ENCODE measurements at regions not wholly inside any gene's neighbourhood (a gene's known extent, or its start where the extent isn't known, plus 50 kb on each side); places are given as distances from the start of the nearest gene placed in this dataset.
"Not testable (repeated sequence)": the region's sequence is repeated elsewhere in the genome, so short reads cannot be mapped to it uniquely, and the experiment has no call there.

DNA sequence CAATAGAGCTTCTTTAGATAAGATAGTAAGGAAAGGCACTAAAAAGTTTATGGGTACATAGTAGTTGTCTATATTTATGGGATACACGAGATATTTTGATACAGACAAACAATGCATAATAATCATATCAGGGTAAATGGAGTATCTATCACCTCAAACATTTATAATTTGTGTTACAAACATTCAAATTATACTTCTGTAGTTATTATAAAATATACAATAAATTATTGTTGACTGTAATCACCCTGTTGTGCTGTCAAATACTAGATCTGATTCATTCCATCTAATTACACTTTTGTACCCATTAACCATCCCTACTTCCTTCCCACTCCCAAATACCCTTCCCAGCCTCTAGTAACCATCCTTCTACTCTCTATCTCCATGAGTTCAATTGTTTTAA, 179.7 kb downstream of the FOXG1 start:
- no peak for DNase-seq

DNA sequence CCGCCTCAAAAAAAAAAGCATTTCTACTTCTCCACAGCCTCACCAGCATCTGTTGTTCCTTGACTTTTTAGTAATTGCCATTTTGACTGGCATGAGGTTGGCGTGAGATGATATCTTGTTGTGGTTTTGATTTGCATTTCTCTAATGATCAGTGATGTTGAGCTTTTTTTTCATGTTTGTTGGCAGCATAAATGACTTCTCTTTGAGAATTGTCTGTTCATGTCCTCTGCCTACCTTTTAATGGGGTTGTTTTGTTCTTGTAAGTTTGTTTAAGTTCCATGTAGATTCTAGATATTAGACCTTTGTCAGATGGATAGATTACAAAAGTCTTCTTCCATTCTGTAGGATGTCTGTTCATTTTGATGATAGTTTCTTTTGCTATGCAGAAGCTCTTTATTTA, 182.9 kb downstream of the FOXG1 start:
- DNase-seq = no peak

DNA sequence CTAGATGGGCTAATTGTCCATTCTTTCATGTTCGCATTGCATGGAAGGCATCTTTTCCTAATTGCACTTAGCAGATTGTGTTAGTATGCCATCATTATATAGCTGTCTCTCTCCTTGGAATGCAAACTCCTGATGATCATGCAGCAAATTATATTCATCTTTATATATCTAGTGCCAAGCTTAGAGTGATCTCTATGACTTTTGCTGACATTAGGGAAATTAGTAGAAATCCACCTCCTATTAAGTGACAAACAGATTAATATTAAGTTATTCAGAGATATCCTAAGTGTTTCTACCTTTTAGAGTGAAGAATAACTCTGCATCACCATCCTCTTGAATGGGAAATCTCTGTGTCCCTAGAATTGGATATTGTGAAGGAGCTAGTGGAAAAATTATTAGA, 185.6 kb downstream of the FOXG1 start:
- DNase-seq = no peak

DNA sequence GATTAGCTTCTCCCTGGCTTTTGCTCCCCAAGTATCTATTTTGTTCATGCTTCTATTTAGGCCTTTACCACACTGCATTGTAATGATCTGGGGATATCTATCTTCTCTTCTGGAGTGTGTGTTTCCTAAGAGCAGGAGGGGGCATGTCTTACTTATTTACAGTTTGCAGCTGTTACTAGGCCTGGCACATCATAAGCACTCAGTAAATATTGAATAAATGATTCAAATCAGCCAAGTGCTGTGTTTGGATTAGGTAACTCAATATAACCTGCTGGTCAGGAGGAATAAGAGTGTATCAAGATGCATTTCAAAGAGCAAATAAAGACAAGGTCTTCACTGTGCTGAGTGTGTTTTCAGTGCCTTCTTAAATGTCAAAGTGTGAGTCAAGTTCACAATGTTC, 186.1 kb downstream of the FOXG1 start:
- no peak for DNase-seq

DNA sequence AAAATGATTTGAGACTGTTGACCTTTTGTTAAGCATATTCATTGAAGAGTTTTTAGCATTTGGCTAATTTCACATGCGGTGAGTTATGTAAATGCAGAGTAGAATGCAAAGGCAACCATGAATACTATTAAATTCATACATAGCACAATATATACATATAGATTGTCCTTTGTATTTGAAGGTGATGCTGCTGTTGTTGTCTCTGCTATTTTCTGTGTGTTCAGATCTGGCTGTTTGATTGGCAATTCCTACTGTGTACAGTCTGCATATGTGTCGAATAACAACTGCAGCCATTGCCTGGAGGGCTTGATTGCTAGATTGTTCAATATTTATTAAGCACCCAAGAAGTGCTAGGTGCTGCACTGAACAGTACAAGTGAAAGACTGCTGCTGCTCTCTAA, 187.4 kb downstream of the FOXG1 start:
- no peak for DNase-seq

DNA sequence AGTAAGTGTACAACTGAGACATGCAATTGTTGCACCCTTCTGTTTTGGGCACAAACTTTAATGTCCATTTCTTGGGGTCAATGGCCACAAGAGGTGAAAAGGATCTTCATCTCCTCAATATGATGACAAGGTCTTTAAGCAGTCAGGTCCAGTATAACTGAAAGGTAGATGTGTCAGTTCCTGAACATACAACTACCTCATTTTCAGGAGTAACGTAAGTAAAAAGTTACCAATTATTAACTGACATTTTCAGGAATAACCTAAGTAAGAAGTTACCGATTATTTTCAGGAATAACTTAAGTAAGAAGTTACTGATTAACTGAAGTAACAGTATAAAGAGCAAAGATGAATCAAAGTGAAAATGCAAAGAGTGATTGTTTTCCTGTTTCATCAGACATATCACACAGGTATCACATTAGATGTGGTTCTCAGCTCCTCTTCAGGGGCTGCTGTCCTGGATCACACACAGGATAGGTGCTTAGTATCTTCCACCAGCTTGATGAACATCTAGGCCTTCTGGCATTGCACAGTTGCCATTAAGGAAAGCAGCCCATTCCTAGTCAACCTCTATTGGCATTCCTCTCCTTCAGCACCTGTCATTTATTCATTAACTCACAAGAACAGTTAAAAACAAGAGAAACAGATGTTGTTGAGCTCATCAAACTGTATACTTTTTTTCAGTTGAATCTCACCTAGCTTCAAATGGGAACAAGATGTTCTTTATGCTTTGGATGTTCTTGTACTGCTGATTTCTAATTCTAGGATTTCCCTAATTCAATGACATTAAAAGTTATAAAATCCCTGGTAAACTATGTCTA, 200.0 kb downstream of the FOXG1 start:
- no peak for DNase-seq

DNA sequence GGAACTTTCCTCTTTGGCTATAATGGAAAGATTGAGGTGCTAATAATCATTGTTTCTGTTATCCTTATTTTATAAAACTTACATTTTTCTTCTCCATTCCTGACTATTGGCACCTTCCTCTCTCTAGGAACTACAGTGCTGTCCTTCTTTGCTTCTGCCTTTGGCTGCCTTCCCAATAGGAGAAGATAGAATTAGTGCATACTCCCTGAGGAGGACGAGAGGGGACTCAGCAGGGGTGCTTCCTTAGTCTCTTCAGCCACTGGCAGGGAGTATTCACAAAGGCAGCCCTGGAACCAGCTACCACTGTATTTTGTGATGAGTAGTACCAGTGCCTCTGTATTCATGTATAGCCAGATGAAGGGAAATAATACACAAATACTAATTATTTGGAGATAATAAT, 208.5 kb downstream of the FOXG1 start:
- DNase-seq = no peak

DNA sequence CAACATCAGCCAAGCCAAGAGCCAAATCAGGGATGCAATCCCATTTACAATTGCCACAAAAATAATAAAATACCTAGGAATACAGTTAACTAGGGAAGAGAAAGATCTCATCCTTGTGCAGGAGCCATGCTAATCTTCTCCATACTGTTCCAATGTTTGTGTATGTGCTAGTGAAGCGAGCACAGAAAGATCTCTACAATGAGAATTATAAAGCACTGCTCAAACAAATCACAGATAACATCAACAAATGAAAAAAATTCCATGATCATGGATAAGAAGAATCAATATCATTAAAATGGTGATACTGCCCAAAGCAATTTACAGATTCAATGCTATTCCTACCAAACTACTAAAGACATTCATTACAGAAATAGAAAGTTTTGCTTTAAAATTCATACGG, 215.6 kb downstream of the FOXG1 start:
- DNase-seq = no peak

DNA sequence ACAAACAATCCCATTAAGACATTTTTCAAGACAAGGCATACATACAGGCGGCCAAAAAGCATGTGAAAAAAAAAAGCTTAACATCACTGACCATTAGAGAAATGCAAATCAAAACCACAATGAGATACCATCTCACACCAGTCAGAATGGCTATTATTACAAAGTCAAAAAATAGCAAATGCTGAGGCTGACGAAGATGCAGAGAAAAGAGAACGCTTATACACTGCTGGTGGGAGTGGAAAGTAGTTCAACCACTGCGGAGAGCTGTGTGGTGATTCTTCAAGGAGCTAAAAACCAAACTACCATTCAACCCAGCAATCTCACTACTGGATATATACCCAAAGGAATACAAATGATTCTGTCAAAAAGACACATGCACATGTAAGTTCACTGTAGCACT, 216.7 kb downstream of the FOXG1 start:
- no peak for DNase-seq

DNA sequence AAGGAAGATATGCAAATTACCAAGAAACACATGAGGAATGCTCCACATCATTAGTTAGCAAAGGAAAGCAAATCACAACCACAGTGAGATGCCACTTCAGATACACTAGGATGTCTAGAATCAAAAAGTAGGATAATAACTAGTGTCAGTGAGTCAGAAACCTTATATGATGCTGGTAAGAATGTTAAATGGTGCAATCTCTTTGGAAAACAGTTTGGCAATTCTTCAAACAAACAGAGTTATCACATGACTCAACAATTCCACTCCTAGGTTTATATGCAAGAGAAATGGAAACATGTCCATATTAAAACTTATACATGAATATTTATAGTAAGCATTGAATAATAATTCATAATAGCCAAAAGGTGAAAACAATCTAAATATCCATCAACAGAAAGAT, 220.9 kb downstream of the FOXG1 start:
- DNase-seq = no peak

DNA sequence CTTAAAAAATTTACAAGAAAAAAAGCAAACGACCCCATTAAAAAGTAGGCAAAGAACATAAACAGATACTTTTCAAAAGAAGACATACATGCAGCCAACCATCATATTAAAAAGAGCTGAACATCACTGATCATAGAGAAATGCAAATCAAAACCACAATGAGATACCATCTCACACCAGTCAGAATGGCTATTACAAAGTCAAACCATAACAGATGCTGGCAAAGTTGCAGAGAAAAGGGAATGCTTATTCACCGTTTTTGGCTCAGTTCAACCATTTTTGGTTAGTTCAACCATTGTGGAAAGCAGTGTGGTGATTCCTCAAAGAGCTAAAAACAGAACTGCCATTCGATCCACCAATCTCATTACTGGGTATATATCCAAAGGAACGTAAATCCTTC, 230.6 kb downstream of the FOXG1 start:
- DNase-seq = not testable (repeated sequence)

DNA sequence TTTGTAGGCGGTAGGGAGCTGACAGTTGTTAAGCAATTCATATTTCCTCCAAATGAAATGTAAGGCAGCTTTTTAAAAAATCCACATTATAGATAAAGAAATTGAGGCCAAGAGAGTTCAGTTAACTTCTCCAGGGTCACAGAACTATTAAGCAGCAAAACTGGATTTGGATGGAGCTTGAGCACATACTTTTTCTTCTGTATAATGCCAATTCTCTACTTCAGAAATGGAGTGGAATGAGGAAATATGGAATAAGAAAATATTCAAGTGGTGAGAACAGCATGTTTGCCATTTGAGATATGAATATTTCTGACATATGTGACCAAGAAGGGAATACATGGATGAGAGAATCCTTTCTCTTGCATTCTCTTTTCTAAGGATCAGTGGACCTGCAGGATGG, 233.1 kb downstream of the FOXG1 start:
- no peak for DNase-seq

DNA sequence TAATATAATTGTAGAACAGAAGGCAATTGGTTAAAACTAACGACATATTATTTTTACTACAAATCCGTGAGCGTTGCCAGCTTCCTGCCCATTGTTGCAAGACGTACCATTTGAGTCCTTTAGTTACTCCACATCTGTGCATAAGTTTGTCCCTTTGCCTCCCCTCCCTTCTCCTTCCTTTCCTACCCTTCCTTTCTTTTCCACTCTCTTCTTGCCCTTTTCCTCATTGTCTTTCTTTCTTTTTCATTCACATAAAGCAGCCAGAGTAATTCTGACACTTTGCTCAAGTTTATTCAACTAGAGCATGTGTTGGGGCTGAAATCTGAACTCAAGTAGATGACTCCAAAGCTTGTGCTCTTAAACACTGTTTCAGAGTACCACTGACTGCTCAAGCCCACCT, 239.1 kb downstream of the FOXG1 start:
- DNase-seq = no peak

DNA sequence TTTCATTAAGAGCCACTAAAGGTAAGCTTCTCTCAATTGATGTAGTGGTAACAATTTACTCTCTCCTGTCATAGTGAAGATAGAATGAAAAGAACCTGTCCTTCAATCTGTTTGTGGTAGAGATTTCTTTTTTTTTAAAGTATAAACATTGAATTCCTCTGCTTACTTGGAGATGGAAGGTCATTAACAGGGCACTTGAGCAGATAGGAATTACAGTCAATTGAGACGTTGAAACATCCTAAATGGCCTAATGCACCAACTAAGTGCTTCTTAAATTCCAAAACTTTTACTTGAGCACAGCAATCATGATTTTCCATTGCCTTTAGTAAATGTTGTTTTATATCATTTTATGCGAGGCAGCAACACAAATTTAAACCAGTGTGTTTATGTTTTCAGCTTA, 241.4 kb downstream of the FOXG1 start:
- DNase-seq = no peak

DNA sequence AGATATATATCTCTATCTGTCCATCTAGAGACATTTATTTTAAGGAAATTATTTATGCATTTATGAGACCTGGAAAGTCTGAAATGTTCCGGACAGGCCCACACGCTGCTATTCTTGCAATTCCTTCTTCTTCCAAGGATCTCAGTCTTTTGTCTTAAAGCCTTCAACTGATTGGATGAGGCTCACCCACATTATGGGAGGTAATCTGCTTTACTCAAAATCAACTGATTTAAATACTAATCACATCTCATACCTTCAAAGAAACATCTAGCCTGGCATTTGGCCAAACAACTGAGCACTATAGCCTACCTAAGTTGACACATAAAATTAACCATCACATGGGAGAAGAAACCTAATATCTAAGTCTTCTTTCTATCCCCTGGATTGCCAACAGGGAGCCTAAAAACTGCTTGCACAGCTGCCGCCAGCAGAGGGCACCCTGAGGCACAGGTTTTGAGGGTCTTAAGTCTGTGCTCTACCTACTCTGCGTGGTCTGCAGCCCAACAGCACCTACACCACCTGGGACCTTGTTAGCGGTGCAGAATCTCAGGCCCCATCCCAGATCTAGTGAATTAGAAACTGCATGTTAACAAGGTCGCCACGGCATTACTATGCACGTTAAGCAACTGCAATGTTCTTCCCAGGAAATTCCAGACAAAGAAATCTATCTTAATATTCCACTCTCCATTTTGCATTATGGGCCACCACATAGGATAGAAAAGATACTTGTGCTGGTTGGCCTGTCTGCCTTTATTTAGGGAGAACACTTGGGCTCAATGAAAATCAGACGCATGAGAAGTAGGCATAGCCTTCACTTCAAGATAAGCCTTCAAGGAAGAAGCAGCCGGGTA, 249.7 kb downstream of the FOXG1 start:
- peak in 3 of 51 donors; percentile 1 to 5 (median 5) for DNase-seq

DNA sequence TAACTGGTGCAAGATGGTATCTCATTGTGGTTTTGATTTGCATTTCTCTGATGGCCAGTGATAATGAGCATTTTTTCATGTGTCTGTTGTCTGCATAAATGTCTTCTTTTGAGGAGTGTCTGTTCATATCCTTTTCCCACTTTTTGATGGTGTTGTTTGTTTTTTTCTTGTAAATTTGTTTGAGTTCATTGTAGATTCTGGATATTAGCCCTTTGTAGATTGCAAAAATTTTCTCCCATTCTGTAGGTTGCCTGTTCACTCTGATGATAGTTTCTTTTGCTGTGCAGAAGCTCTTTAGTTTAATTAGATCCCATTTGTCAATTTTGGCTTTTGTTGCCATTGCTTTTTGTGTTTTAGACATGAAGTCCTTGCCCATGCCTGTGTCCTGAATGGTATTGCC, 256.9 kb downstream of the FOXG1 start:
- not testable (repeated sequence) for DNase-seq

DNA sequence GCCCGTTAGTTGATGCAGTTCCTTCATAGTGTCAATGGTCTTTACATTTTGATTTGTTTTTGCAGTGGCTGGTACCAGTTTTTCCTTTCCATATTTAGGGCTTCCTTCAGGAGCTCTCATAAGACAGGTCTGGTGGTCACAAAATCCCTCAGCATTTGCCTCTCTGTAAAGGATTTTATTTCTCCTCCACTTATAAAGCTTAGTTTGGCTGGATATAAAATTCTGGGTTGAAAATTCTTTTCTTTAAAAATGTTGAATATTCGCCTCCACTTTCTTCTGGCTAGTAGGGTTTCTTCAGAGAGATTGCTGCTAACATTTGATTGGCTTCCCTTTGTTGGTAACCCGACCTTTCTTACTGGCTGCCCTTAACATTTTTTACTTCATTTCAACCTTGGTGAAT, 260.9 kb downstream of the FOXG1 start:
- DNase-seq = not testable (repeated sequence)

DNA sequence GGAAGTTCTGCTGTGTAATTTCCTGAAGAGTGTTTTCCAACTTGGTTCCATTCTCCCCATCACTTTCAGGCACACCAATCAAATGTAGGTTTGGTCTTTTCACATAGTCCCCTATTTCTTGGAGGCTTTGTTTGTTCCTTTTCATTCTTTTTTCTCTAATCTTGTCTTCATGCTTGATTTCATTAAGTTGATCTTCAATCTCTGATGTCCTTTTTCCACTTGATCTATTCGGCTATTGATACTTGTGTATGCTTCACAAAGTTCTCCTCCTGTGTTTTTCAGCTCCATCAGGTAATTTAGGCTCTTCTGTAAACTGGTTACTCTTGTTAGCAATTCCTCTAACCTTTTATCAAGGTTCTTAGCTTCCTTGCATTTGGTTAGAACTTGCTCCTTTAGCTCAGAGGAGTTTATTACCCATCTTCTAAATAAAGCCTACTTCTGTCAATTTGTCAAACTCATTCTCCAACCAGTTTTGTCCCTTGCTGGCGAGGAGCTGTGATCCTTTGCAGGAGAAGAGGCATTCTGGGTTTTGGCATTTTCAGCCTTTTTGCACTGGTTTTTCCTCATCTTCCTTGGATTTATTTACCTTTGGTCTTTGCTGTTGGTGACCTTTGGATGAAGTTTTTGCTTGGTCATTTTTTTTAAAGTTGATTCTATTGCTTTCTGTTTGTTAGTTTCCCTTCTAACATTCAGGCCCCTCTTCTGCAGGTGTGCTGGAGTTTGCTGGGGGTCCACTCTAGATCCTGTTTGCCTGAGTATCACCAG, 261.5 kb downstream of the FOXG1 start:
- DNase-seq = not testable (repeated sequence)

DNA sequence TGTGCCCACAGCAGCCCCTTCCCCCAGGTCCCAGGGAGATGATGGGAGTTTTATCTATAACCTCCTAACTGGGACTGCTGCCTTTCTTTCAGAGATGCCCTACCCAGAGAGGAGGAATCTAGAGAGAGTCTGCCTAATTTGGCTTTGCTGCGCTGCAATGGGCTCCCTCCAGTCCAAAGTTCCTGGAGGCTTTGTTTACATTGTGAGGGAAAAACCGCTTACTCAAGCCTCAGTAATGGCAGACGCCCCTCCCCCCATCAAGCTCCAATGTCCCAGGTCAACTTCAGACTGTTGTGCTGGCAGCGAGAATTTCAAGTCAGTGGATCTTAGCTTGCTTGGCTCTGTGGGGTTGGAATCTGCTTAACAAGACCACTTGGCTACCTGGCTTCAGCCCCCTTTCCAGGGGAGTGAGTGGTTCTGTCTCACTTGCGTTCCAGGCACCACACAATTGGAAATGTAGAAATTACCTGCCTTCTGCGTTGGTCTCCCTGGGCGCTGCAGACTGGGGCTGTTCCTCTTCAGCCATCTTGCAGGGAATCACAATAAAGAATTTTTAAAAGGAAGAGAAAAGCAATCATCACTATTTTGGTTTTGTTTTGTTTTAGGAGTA, 262.5 kb downstream of the FOXG1 start:
- no peak for DNase-seq

DNA sequence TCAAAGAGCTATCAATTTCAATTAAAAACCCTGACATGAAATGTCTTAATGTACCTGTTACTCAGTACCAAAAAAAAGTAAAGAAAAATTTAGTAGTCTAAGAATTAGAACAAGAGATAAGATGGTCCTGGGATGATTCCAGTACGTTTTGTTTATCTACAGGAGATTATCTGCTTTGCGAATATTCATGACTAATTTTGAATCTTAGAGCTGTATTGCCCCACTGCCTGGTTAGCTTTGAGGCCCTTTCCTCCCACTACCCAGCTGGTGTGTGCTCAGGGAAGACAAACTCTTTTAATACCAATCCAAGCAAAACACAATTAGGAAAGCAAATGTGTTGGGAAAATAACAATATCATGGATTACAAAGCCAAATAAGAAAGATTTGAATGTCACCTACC, 263.5 kb downstream of the FOXG1 start:
- DNase-seq = no peak

DNA sequence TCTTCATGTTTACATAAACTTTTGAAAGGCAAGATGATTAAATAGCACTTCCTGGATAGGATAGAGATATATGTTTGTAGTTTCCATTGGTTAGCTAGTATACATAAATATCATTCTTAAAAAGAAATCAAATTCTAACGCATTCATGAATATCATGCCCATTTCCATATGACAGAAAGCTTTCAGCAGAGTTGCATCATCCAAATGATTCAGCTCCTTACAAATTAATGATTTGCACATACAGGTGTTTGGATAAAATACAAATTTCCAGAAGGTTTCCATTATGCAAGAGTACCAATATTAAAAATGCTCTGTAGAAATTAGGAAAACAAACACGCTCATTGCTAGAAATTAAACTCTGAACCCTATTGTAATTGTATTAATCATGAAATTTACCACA, 264.4 kb downstream of the FOXG1 start:
- no peak for DNase-seq

DNA sequence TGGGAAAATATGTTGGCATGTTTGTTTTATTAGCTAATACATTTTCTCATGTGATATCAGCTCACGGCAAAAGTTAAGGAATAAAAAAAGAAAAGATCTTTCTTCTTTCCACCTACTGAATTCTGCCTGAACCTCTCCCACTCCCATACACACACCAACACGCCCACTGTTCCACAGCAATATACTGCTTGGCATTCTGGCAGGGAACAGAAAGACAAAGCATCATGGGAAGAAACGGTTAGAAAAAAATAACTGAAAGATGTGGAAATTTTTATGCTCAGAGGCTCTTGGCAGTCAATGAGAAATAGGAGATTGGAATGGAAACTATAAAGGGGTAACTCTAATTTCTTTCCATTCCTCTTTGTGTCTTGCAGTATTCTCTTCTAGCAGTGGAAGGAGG, 268.5 kb downstream of the FOXG1 start:
- peak in 1 of 51 donors; percentile 20 for DNase-seq
